ENCODE measurements at regions not wholly inside any gene's neighbourhood (a gene's known extent, or its start where the extent isn't known, plus 50 kb on each side); places are given as distances from the start of the nearest gene placed in this dataset.

DNA sequence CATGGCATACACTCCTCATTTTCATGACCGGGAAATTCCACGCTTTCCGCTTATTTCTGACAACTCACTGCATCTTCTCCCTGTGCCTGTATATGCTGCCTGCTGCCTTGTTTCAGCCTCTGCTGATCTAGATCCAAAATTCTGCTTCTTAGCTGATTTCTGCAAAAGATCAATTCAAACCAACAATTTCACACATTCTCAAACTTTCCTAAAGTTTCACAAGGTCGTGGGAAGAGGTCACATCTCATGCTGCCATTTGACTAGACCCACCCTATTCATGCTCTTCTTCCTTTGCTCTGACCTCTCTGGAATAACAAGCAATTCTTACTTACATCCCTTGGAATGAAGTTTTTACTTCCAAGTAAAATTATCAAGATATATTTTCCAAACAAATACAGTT is 84.5 kb downstream of the TMEM167A start:
- TF ChIP-seq, protein P1, sequence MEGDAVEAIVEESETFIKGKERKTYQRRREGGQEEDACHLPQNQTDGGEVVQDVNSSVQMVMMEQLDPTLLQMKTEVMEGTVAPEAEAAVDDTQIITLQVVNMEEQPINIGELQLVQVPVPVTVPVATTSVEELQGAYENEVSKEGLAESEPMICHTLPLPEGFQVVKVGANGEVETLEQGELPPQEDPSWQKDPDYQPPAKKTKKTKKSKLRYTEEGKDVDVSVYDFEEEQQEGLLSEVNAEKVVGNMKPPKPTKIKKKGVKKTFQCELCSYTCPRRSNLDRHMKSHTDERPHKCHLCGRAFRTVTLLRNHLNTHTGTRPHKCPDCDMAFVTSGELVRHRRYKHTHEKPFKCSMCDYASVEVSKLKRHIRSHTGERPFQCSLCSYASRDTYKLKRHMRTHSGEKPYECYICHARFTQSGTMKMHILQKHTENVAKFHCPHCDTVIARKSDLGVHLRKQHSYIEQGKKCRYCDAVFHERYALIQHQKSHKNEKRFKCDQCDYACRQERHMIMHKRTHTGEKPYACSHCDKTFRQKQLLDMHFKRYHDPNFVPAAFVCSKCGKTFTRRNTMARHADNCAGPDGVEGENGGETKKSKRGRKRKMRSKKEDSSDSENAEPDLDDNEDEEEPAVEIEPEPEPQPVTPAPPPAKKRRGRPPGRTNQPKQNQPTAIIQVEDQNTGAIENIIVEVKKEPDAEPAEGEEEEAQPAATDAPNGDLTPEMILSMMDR (IDR thresholded peaks at IDR 0.05) = no peak
- TF ChIP-seq POLR2AphosphoS5 (IDR thresholded peaks at IDR 0.05; ENCODE audit: low read depth, low read length) (no peak), REST (IDR thresholded peaks at IDR 0.05; ENCODE audit: insufficient read depth in 1 of 2, low read depth in 2 of 2, low read length in 1 of 2) (no peak), TCF7L2 (IDR thresholded peaks at IDR 0.05; ENCODE audit: low read depth, low read length) (no peak), SIN3A (IDR thresholded peaks at IDR 0.05; ENCODE audit: borderline replicate concordance, insufficient read depth, low read depth, low read length) (no peak)
